ENCODE measurements at regions not wholly inside any gene's neighbourhood (a gene's known extent, or its start where the extent isn't known, plus 50 kb on each side); places are given as distances from the start of the nearest gene placed in this dataset.

GRCh38 chr4:93891244-93891643, 62.7 kb downstream of the ATOH1 start:
- no TSS peak for BruUV-seq (replicated peaks)
- no peak overlapping the region for H3K4me2 ChIP-seq (ENCODE audit: low read length)
- POLR2A ChIA-PET, result no interaction called here
- RAD21 ChIA-PET (ENCODE audit: low non-redundant PET in 1 of 2, low total read pairs in 2 of 2, uncharacterized antibody in 2 of 2, unreplicated experiment in 2 of 2), result no interaction called here
- no peak overlapping the region for H3K9ac ChIP-seq (ENCODE audit: low read length)
- no peaks in the 10 kb centered on the region for H3K4me1 ChIP-seq (ENCODE audit: control insufficient read depth in 1 of 2, insufficient read depth in 2 of 2, low read length in 2 of 2)
- no peaks in the 10 kb centered on the region for H3K9me2 ChIP-seq (ENCODE audit: insufficient read depth)
- ATAC-seq (no peak), DNase-seq (ENCODE audit: low read depth, low spot score) (no peak)
- H4K20me1 ChIP-seq (ENCODE audit: insufficient read depth), result no peaks in the 10 kb centered on the region
- TF ChIP-seq CTCF (IDR thresholded peaks at IDR 0.05 in 2 of 3, conservative IDR thresholded peaks at IDR 0.05 in 1 of 3; ENCODE audit: borderline replicate concordance in 1 of 3, insufficient read depth in 1 of 3, low read depth in 2 of 3, low read length in 2 of 3) (no peak), POLR2A (IDR thresholded peaks at IDR 0.05; ENCODE audit: borderline replicate concordance, extremely low read depth, insufficient read depth, insufficient read length) (no peak), ELF1 (IDR thresholded peaks at IDR 0.05; ENCODE audit: borderline replicate concordance, low read depth) (no peak), EGR1 (IDR thresholded peaks at IDR 0.05; ENCODE audit: low read depth) (no peak), REST (IDR thresholded peaks at IDR 0.05; ENCODE audit: low read depth) (no peak), TCF7L2 (IDR thresholded peaks at IDR 0.05; ENCODE audit: borderline replicate concordance, extremely low read depth, insufficient read depth, insufficient read length) (no peak), MAX (IDR thresholded peaks at IDR 0.05) (no peak), CBX3 (IDR thresholded peaks at IDR 0.05; ENCODE audit: low read depth) (no peak), YY1 (IDR thresholded peaks at IDR 0.05; ENCODE audit: extremely low read depth, insufficient replicate concordance, low read depth, low read length) (no peak), RAD21 (IDR thresholded peaks at IDR 0.05; ENCODE audit: low read depth) (no peak), JUND (IDR thresholded peaks at IDR 0.05) (no peak), POLR2AphosphoS5 (IDR thresholded peaks at IDR 0.05; ENCODE audit: low read depth, low read length) (no peak), SRF (IDR thresholded peaks at IDR 0.05; ENCODE audit: low read depth) (no peak), CEBPB (IDR thresholded peaks at IDR 0.05; ENCODE audit: low read depth) (no peak), ZNF274 (IDR thresholded peaks at IDR 0.05; ENCODE audit: low read depth, low read length) (no peak), SIN3A (IDR thresholded peaks at IDR 0.05; ENCODE audit: low read depth) (no peak)
- intact Hi-C loops (cut with micrococcal nuclease), result no loop called here
- no peaks in the 10 kb centered on the region for H3K79me2 ChIP-seq (ENCODE audit: insufficient read depth, low read length)
- CTCF ChIA-PET, result no interaction called here
- H3K4me3 ChIP-seq (replicated peaks in 1 of 2; ENCODE audit: low read depth in 1 of 2, low read length in 2 of 2), result no peak overlapping the region
- no peaks in the 10 kb centered on the region for H3K36me3 ChIP-seq (ENCODE audit: control insufficient read depth in 1 of 2, insufficient read depth in 2 of 2, low read length in 2 of 2)
- H3K27ac ChIP-seq (ENCODE audit: low read depth, low read length), result no peak overlapping the region
- no peaks in the 10 kb centered on the region for H3K9me3 ChIP-seq (ENCODE audit: control insufficient read depth in 1 of 2, insufficient read depth in 1 of 2, low read depth in 1 of 2, low read length in 2 of 2)
- no peaks in the 10 kb centered on the region for H3K27me3 ChIP-seq (ENCODE audit: insufficient read depth, low read length)
- H2AFZ ChIP-seq (ENCODE audit: low read depth, low read length, poor library complexity, severe bottlenecking), result no peak overlapping the region

Measured in HCT116 (cell line).